ENCODE measurements at regions not wholly inside any gene's neighbourhood (a gene's known extent, or its start where the extent isn't known, plus 50 kb on each side); places are given as distances from the start of the nearest gene placed in this dataset.

GRCh38 chr13:72204291-72204690, 337.3 kb upstream of the DACH1 start:
- TF ChIP-seq CEBPB (IDR thresholded peaks at IDR 0.05) = peak; percentile 64
- no peak for TF ChIP-seq EGR1 (IDR thresholded peaks at IDR 0.05)
- no peak for TF ChIP-seq RAD21 (IDR thresholded peaks at IDR 0.05; ENCODE audit: low read depth)
- no peak for TF ChIP-seq TCF12 (IDR thresholded peaks at IDR 0.05; ENCODE audit: low read depth)
- no peak for TF ChIP-seq FOXM1 (IDR thresholded peaks at IDR 0.05; ENCODE audit: borderline replicate concordance, low read depth)
- peak; percentile 33; the same call in 1 of the 2 replicates for TF ChIP-seq NFIC (IDR thresholded peaks at IDR 0.05)
- peak; percentile 17; the same call in 1 of the 2 replicates for TF ChIP-seq EP300 (IDR thresholded peaks at IDR 0.05; ENCODE audit: borderline replicate concordance)
- 0 out of 2 replicates have a peak, but pooled peaks have one; percentile 22 for TF ChIP-seq TEAD4 (IDR thresholded peaks at IDR 0.05)
- TF ChIP-seq YY1 (IDR thresholded peaks at IDR 0.05; ENCODE audit: low read depth) = no peak

GRCh38 chr13:72201726-72202125, 334.7 kb upstream of the DACH1 start:
- TF ChIP-seq REST (IDR thresholded peaks at IDR 0.05; ENCODE audit: low read depth) (no peak), TCF12 (IDR thresholded peaks at IDR 0.05; ENCODE audit: low read depth) (no peak), NFIC (IDR thresholded peaks at IDR 0.05) (no peak), USF1 (IDR thresholded peaks at IDR 0.05) (no peak), RAD21 (IDR thresholded peaks at IDR 0.05; ENCODE audit: low read depth) (no peak)

GRCh38 chr13:72199640-72200039, 332.6 kb upstream of the DACH1 start:
- TF ChIP-seq FOXM1 (IDR thresholded peaks at IDR 0.05; ENCODE audit: borderline replicate concordance, low read depth) = no peak
- TF ChIP-seq ZBTB7A (IDR thresholded peaks at IDR 0.05; ENCODE audit: low read depth) = no peak
- TF ChIP-seq TEAD4 (IDR thresholded peaks at IDR 0.05) = no peak
- TF ChIP-seq MAX (IDR thresholded peaks at IDR 0.05) = no peak
- TF ChIP-seq NFIC (IDR thresholded peaks at IDR 0.05) = no peak
- no peak for TF ChIP-seq RAD21 (IDR thresholded peaks at IDR 0.05; ENCODE audit: low read depth)
- TF ChIP-seq USF1 (IDR thresholded peaks at IDR 0.05) = no peak
- no peak for TF ChIP-seq EP300 (IDR thresholded peaks at IDR 0.05; ENCODE audit: borderline replicate concordance)
- TF ChIP-seq YY1 (IDR thresholded peaks at IDR 0.05; ENCODE audit: low read depth) = no peak
- no peak for TF ChIP-seq REST (IDR thresholded peaks at IDR 0.05; ENCODE audit: low read depth)
- TF ChIP-seq CEBPB (IDR thresholded peaks at IDR 0.05) = no peak
- TF ChIP-seq TAF1 (IDR thresholded peaks at IDR 0.05; ENCODE audit: low read depth) = no peak
- no peak for TF ChIP-seq EGR1 (IDR thresholded peaks at IDR 0.05)
- no peak for TF ChIP-seq TCF12 (IDR thresholded peaks at IDR 0.05; ENCODE audit: low read depth)
- TF ChIP-seq CREB1 (IDR thresholded peaks at IDR 0.05; ENCODE audit: low read depth) = no peak

- no peak for TF ChIP-seq TEAD4 (IDR thresholded peaks at IDR 0.05)
- no peak for TF ChIP-seq NFIC (IDR thresholded peaks at IDR 0.05)
- no peak for TF ChIP-seq EP300 (IDR thresholded peaks at IDR 0.05; ENCODE audit: borderline replicate concordance)
- TF ChIP-seq EGR1 (IDR thresholded peaks at IDR 0.05) = no peak
- no peak for TF ChIP-seq TCF12 (IDR thresholded peaks at IDR 0.05; ENCODE audit: low read depth)
- no peak for TF ChIP-seq RAD21 (IDR thresholded peaks at IDR 0.05; ENCODE audit: low read depth)
- TF ChIP-seq CEBPB (IDR thresholded peaks at IDR 0.05) = no peak
- no peak for TF ChIP-seq MAX (IDR thresholded peaks at IDR 0.05)
- TF ChIP-seq FOXM1 (IDR thresholded peaks at IDR 0.05; ENCODE audit: borderline replicate concordance, low read depth) = no peak
- TF ChIP-seq CREB1 (IDR thresholded peaks at IDR 0.05; ENCODE audit: low read depth) = no peak
- TF ChIP-seq USF1 (IDR thresholded peaks at IDR 0.05) = no peak
- no peak for TF ChIP-seq ZBTB7A (IDR thresholded peaks at IDR 0.05; ENCODE audit: low read depth)
- no peak for TF ChIP-seq YY1 (IDR thresholded peaks at IDR 0.05; ENCODE audit: low read depth)
- no peak for TF ChIP-seq TAF1 (IDR thresholded peaks at IDR 0.05; ENCODE audit: low read depth)
These were observed 332.1 kb upstream of the DACH1 start for GRCh38 chr13:72198967-72199560.

GRCh38 chr13:72198042-72198441, 331.0 kb upstream of the DACH1 start:
- TF ChIP-seq MAX (IDR thresholded peaks at IDR 0.05) (no peak), TCF12 (IDR thresholded peaks at IDR 0.05; ENCODE audit: low read depth) (no peak)
